LNCAP (cell line): ENCODE measurements at regions not wholly inside any gene's neighbourhood (a gene's known extent, or its start where the extent isn't known, plus 50 kb on each side); places are given as distances from the start of the nearest gene placed in this dataset.

Source experiments
- CTCF ChIP-seq: fragments of 450-650 bp; IDR thresholded peaks from 2 replicates; pipeline ENCODE4 v1.5.1; 2017; ENCODE audit warnings: mild to moderate bottlenecking

- TF ChIP-seq CTCF, result no peak
Observed at GRCh38 chr4:130422261-130422660, 1326.3 kb downstream of the C4orf33 start.

- TF ChIP-seq CTCF, result no peak
Observed at GRCh38 chr4:130424211-130424610, 1328.3 kb downstream of the C4orf33 start.

GRCh38 chr4:130432289-130432688 is 1336.3 kb downstream of the C4orf33 start:
- TF ChIP-seq CTCF, result no peak

GRCh38 chr4:130449741-130450140 is 1353.8 kb downstream of the C4orf33 start:
- no peak for TF ChIP-seq CTCF

GRCh38 chr4:130468340-130468739 is 1372.4 kb downstream of the C4orf33 start:
- no peak for TF ChIP-seq CTCF

- TF ChIP-seq CTCF, result no peak
Observed at GRCh38 chr4:130478406-130478805, 1382.5 kb downstream of the C4orf33 start.

- no peak for TF ChIP-seq CTCF
Observed at GRCh38 chr4:130479020-130479419, 1383.1 kb downstream of the C4orf33 start.

- TF ChIP-seq CTCF, result no peak
Observed at GRCh38 chr4:130479674-130480073, 1383.7 kb downstream of the C4orf33 start.
